Endodermal cell (in vitro differentiated cells): ENCODE measurements at regions not wholly inside any gene's neighbourhood (a gene's known extent, or its start where the extent isn't known, plus 50 kb on each side); places are given as distances from the start of the nearest gene placed in this dataset.

Experiments used
- DNase-seq: peaks from one replicate; pipeline ENCODE4 v3.0.0-alpha.2; 2017
- H3K27ac ChIP-seq: 2 replicates; pipeline ENCODE4 v1.5.1; 2013; ENCODE audit warnings: mild to moderate bottlenecking, low read depth, low read length, moderate library complexity
- H3K27me3 ChIP-seq: 2 replicates; pipeline ENCODE4 v1.6.1; 2013; ENCODE audit warnings: mild to moderate bottlenecking, low read length, moderate library complexity; ENCODE audit not compliant: insufficient read depth, control insufficient read depth, poor library complexity, severe bottlenecking
- H3K36me3 ChIP-seq: 2 replicates; pipeline ENCODE4 v1.7.0; 2013; ENCODE audit warnings: mild to moderate bottlenecking, low read length, moderate library complexity; ENCODE audit not compliant: control insufficient read depth, insufficient read depth
- H3K4me1 ChIP-seq: one replicate; pipeline ENCODE4 v1.7.0; 2013; ENCODE audit warnings: low read length; ENCODE audit not compliant: control insufficient read depth, insufficient read depth
- H3K4me3 ChIP-seq: 2 replicates; pipeline ENCODE4 v1.5.1; 2013; ENCODE audit warnings: mild to moderate bottlenecking, low read length, moderate library complexity
- H3K9ac ChIP-seq: 2 replicates; pipeline ENCODE4 v1.6.1; 2013; ENCODE audit warnings: mild to moderate bottlenecking, low read length, moderate library complexity; ENCODE audit not compliant: poor library complexity, severe bottlenecking; ENCODE audit errors: extremely low read depth
- H3K9me3 ChIP-seq: 2 replicates; pipeline ENCODE4 v1.6.1; 2013; ENCODE audit warnings: mild to moderate bottlenecking, low read length, moderate library complexity; ENCODE audit not compliant: control insufficient read depth
- H3K27ac Mint-ChIP-seq: 2 replicates; pipeline ENCODE4 v1.8.0; 2020; ENCODE audit warnings: mixed read lengths
- H3K27me3 Mint-ChIP-seq: 2 replicates; pipeline ENCODE4 v1.8.0; 2021; ENCODE audit warnings: mild to moderate bottlenecking, mixed read lengths; ENCODE audit not compliant: insufficient read depth
- H3K36me3 Mint-ChIP-seq: 2 replicates; pipeline ENCODE4 v1.8.0; 2020; ENCODE audit warnings: low read depth, mixed read lengths
- H3K4me1 Mint-ChIP-seq: 2 replicates; pipeline ENCODE4 v1.8.0; 2020; ENCODE audit warnings: mixed read lengths
- H3K4me3 Mint-ChIP-seq: 2 replicates; pipeline ENCODE4 v1.8.0; 2020; ENCODE audit warnings: mild to moderate bottlenecking, moderate library complexity, mixed read lengths
- H3K9me3 Mint-ChIP-seq: 2 replicates; pipeline ENCODE4 v1.8.0; 2020; ENCODE audit warnings: mild to moderate bottlenecking, mixed read lengths
- WGBS, 2 experiments: methylation state at CpG; one replicate each; pipeline versions ENCODE4 v1.1.5 to v1.1.7; 2013; ENCODE audit warnings: missing lambda C conversion rate in 2 of 2, mixed read lengths in 1 of 2; ENCODE audit not compliant: insufficient coverage in 1 of 2, insufficient read length in 1 of 2; 5-methylcytosine and 5-hydroxymethylcytosine counted together
- TF ChIP-seq, protein P1 (sequence below): fragments of 200-600 bp; sonication (generic); conservative IDR thresholded peaks from 2 replicates; pipeline ENCODE4 v1.5.0; 2021; ENCODE audit warnings: antibody characterized with exemption, mild to moderate bottlenecking

GRCh38 chr2:34995196-34995595 lies 1360.4 kb upstream of the CRIM1 start:
- no peak overlapping the region for H3K9ac ChIP-seq
- no peaks in the 10 kb centered on the region for H3K27me3 ChIP-seq
- Mint-ChIP-seq H3K4me3 (no peak overlapping the region), H3K9me3 (peaks cover 6% of the 10 kb centered on the region), H3K4me1 (no peaks in the 10 kb centered on the region), H3K27me3 (no peaks in the 10 kb centered on the region), H3K27ac (no peak overlapping the region), H3K36me3 (no peaks in the 10 kb centered on the region)
- no peak overlapping the region for H3K4me3 ChIP-seq
- no peak overlapping the region for H3K27ac ChIP-seq
- H3K4me1 ChIP-seq: no peaks in the 10 kb centered on the region
- no peaks in the 10 kb centered on the region for H3K9me3 ChIP-seq
- WGBS, 2 experiments: 92 to 100% methylated on average over 1 of the region's 2 CpGs
- no peak for DNase-seq
- TF ChIP-seq, protein P1, sequence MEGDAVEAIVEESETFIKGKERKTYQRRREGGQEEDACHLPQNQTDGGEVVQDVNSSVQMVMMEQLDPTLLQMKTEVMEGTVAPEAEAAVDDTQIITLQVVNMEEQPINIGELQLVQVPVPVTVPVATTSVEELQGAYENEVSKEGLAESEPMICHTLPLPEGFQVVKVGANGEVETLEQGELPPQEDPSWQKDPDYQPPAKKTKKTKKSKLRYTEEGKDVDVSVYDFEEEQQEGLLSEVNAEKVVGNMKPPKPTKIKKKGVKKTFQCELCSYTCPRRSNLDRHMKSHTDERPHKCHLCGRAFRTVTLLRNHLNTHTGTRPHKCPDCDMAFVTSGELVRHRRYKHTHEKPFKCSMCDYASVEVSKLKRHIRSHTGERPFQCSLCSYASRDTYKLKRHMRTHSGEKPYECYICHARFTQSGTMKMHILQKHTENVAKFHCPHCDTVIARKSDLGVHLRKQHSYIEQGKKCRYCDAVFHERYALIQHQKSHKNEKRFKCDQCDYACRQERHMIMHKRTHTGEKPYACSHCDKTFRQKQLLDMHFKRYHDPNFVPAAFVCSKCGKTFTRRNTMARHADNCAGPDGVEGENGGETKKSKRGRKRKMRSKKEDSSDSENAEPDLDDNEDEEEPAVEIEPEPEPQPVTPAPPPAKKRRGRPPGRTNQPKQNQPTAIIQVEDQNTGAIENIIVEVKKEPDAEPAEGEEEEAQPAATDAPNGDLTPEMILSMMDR: no peak
- H3K36me3 ChIP-seq: no peaks in the 10 kb centered on the region

DNA sequence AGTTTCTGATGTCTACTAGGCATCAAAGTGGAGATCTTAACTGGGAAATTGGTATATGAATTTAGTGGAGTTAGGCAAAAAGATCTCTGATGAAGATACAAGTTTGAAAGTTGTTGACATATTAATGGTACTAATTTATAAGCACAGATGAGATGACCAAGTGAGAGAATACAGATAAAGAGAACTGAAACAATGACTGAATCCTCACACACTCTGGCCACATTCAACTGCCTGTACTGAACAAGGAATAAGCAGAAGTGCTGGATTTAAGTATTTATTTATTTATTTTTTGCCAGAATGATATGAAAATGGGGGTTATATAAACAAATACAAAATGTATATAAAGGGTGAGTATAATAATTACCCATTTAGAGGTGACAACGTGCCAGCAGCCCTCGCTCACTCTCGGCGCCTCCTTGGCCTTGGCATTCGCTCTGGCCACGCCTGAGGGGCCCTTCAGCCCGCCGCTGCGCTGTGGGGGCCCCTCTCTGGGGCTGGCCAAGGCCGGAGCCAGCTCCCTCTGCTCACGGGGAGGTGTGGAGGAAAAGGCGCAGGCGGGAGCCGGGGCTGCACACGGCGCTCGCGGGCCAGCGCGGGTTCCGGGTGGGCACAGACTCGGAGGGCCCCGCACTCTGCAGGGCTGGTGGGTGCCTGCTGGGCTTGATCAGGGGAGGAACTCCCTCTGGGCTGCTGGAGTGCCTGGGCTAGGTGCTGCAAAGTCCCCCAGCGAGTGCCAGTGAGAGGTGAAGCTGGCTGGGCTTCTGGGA lies 1363.9 kb upstream of the CRIM1 start:
- H3K4me3 ChIP-seq: no peak overlapping the region

DNA sequence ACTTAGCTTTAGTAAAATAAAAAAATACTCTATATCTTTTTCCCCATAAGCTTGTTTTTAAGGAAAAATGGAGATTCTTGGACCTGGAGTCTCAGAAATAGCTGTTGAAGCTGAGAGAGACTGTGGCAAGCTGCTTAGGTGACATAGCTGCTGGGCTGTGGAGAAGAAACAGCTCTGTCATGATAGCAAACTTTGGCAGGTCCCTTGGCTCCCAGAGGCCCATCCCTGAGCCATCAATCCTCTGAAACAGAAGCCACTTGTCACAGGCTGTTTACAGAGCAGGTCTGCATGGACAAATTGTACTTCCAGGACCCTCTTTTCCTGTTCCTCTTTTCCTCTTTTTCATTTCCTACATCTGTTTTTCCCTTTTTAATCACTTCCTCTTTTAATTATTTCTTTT lies 1370.1 kb upstream of the CRIM1 start:
- no peak for DNase-seq
- H3K4me1 ChIP-seq: no peaks in the 10 kb centered on the region
- H3K9ac ChIP-seq: no peak overlapping the region
- no peak overlapping the region for H3K4me3 Mint-ChIP-seq
- H3K36me3 Mint-ChIP-seq: no peaks in the 10 kb centered on the region
- no peaks in the 10 kb centered on the region for H3K9me3 Mint-ChIP-seq
- TF ChIP-seq, protein P1: no peak
- no peak overlapping the region for H3K27ac Mint-ChIP-seq
- H3K4me3 ChIP-seq: no peak overlapping the region
- H3K27me3 Mint-ChIP-seq: no peaks in the 10 kb centered on the region
- no peaks in the 10 kb centered on the region for H3K36me3 ChIP-seq
- no peaks in the 10 kb centered on the region for H3K27me3 ChIP-seq
- no peaks in the 10 kb centered on the region for H3K9me3 ChIP-seq
- no peak overlapping the region for H3K27ac ChIP-seq
- no peaks in the 10 kb centered on the region for H3K4me1 Mint-ChIP-seq

More for the DNA sequence above, 1363.9 kb upstream of the CRIM1 start:
- WGBS, 2 experiments: 90 to 96% methylated on average over 9 to 24 of the region's 24 CpGs
- H3K4me3 Mint-ChIP-seq: no peak overlapping the region
- Histone ChIP-seq H3K27ac (no peak overlapping the region), H3K36me3 (no peaks in the 10 kb centered on the region), H3K9me3 (no peaks in the 10 kb centered on the region), H3K27me3 (no peaks in the 10 kb centered on the region), H3K4me1 (no peaks in the 10 kb centered on the region), H3K9ac (no peak overlapping the region)
- peaks cover 6% of the 10 kb centered on the region for H3K9me3 Mint-ChIP-seq
- H3K4me1 Mint-ChIP-seq: no peaks in the 10 kb centered on the region
- no peak for DNase-seq
- TF ChIP-seq, protein P1: no peak
- H3K27me3 Mint-ChIP-seq: no peaks in the 10 kb centered on the region
- no peaks in the 10 kb centered on the region for H3K36me3 Mint-ChIP-seq
- no peak overlapping the region for H3K27ac Mint-ChIP-seq
